ENCODE measurements at regions not wholly inside any gene's neighbourhood (a gene's known extent, or its start where the extent isn't known, plus 50 kb on each side); places are given as distances from the start of the nearest gene placed in this dataset.

GRCh38 chr20:57867807-57868206 is 158.0 kb upstream of the PMEPA1 start:
- no peak overlapping the region for H3K4me3 ChIP-seq (replicated peaks; ENCODE audit: insufficient read depth, low read length)
- no peaks in the 10 kb centered on the region for H3K27me3 ChIP-seq (ENCODE audit: insufficient read depth, poor library complexity, severe bottlenecking)
- no peak for DNase-seq (ENCODE audit: low read depth in 1 of 2, low spot score in 1 of 2)
- no peak for TF ChIP-seq REST (IDR thresholded peaks at IDR 0.05; ENCODE audit: insufficient replicate concordance, low read depth)
- TF ChIP-seq CTCF (IDR thresholded peaks at IDR 0.05; ENCODE audit: insufficient read depth, low read length) = no peak
- TF ChIP-seq SPI1 (IDR thresholded peaks at IDR 0.05; ENCODE audit: borderline replicate concordance, low read depth) = no peak
- TF ChIP-seq POLR2AphosphoS5 (IDR thresholded peaks at IDR 0.05; ENCODE audit: low read depth) = no peak
- no peak overlapping the region for H3K27ac ChIP-seq (replicated peaks)

- TF ChIP-seq SPI1 (IDR thresholded peaks at IDR 0.05; ENCODE audit: borderline replicate concordance, low read depth) (no peak), GABPA (IDR thresholded peaks at IDR 0.05; ENCODE audit: low read depth) (no peak), REST (IDR thresholded peaks at IDR 0.05; ENCODE audit: insufficient replicate concordance, low read depth) (no peak), CTCF (IDR thresholded peaks at IDR 0.05; ENCODE audit: insufficient read depth, low read length) (no peak), POLR2AphosphoS5 (IDR thresholded peaks at IDR 0.05; ENCODE audit: low read depth) (no peak)
These were observed 157.5 kb upstream of the PMEPA1 start for GRCh38 chr20:57867181-57867803.

GRCh38 chr20:57866250-57867106 is 156.7 kb upstream of the PMEPA1 start:
- no peak for DNase-seq (ENCODE audit: low read depth in 1 of 2, low spot score in 1 of 2)
- no peak overlapping the region for H3K27ac ChIP-seq (replicated peaks)
- TF ChIP-seq CTCF (IDR thresholded peaks at IDR 0.05; ENCODE audit: insufficient read depth, low read length) (no peak), REST (IDR thresholded peaks at IDR 0.05; ENCODE audit: insufficient replicate concordance, low read depth) (no peak), POLR2AphosphoS5 (IDR thresholded peaks at IDR 0.05; ENCODE audit: low read depth) (no peak), SPI1 (IDR thresholded peaks at IDR 0.05; ENCODE audit: borderline replicate concordance, low read depth) (no peak), GABPA (IDR thresholded peaks at IDR 0.05; ENCODE audit: low read depth) (no peak)
- no peaks in the 10 kb centered on the region for H3K27me3 ChIP-seq (ENCODE audit: insufficient read depth, poor library complexity, severe bottlenecking)
- H3K4me3 ChIP-seq (replicated peaks; ENCODE audit: insufficient read depth, low read length) = no peak overlapping the region

More at GRCh38 chr20:57867181-57867803, 157.5 kb upstream of the PMEPA1 start:
- DNase-seq (ENCODE audit: low read depth in 1 of 2, low spot score in 1 of 2) = no peak
- Histone ChIP-seq H3K4me3 (replicated peaks; ENCODE audit: insufficient read depth, low read length) (no peak overlapping the region), H3K27ac (replicated peaks) (no peak overlapping the region), H3K27me3 (ENCODE audit: insufficient read depth, poor library complexity, severe bottlenecking) (no peaks in the 10 kb centered on the region)
